ENCODE measurements at regions not wholly inside any gene's neighbourhood (a gene's known extent, or its start where the extent isn't known, plus 50 kb on each side); places are given as distances from the start of the nearest gene placed in this dataset.
"Not testable (repeated sequence)": the region's sequence is repeated elsewhere in the genome, so short reads cannot be mapped to it uniquely, and the experiment has no call there.

GRCh38 chr5:130425424-130425823 lies 521.2 kb downstream of the CHSY3 start:
- H3K9me3 Mint-ChIP-seq, result no peaks in the 10 kb centered on the region

GRCh38 chr5:130424341-130424740 lies 520.1 kb downstream of the CHSY3 start:
- Mint-ChIP-seq H3K9me3 (no peaks in the 10 kb centered on the region), H3K4me3 (no peak overlapping the region), H3K4me1 (no peaks in the 10 kb centered on the region), H3K27ac (no peak overlapping the region), H3K27me3 (no peaks in the 10 kb centered on the region), H3K36me3 (ENCODE audit: low read depth) (no peaks in the 10 kb centered on the region)
- DNase-seq, result no peak
- intact Hi-C loops (cut with micrococcal nuclease), result no loop called here

More at GRCh38 chr5:130425424-130425823, 521.2 kb downstream of the CHSY3 start:
- Mint-ChIP-seq H3K27me3 (no peaks in the 10 kb centered on the region), H3K27ac (no peak overlapping the region), H3K4me1 (no peaks in the 10 kb centered on the region), H3K36me3 (ENCODE audit: low read depth) (no peaks in the 10 kb centered on the region), H3K4me3 (no peak overlapping the region)
- DNase-seq, result no peak
- intact Hi-C loops (cut with micrococcal nuclease), result no loop called here

- no peaks in the 10 kb centered on the region for H3K27me3 Mint-ChIP-seq
- H3K36me3 Mint-ChIP-seq (ENCODE audit: low read depth), result no peaks in the 10 kb centered on the region
- DNase-seq, result no peak
- H3K4me3 Mint-ChIP-seq, result no peak overlapping the region
- intact Hi-C loops (cut with micrococcal nuclease), result no loop called here
- no peaks in the 10 kb centered on the region for H3K9me3 Mint-ChIP-seq
- H3K27ac Mint-ChIP-seq, result no peak overlapping the region
- H3K4me1 Mint-ChIP-seq, result no peaks in the 10 kb centered on the region
Measured at GRCh38 chr5:130402906-130403305, 498.6 kb downstream of the CHSY3 start.

GRCh38 chr5:130400091-130400490 lies 495.8 kb downstream of the CHSY3 start:
- H3K4me1 Mint-ChIP-seq, result no peaks in the 10 kb centered on the region
- no peak overlapping the region for H3K4me3 Mint-ChIP-seq
- no peaks in the 10 kb centered on the region for H3K27me3 Mint-ChIP-seq
- no peak for DNase-seq
- H3K27ac Mint-ChIP-seq, result no peak overlapping the region
- H3K9me3 Mint-ChIP-seq, result no peaks in the 10 kb centered on the region
- H3K36me3 Mint-ChIP-seq (ENCODE audit: low read depth), result no peaks in the 10 kb centered on the region
- intact Hi-C loops (cut with micrococcal nuclease), result no loop called here

GRCh38 chr5:130398825-130399224 lies 494.6 kb downstream of the CHSY3 start:
- DNase-seq, result no peak
- Mint-ChIP-seq H3K9me3 (no peaks in the 10 kb centered on the region), H3K4me3 (no peak overlapping the region), H3K36me3 (ENCODE audit: low read depth) (no peaks in the 10 kb centered on the region), H3K4me1 (no peaks in the 10 kb centered on the region), H3K27me3 (no peaks in the 10 kb centered on the region), H3K27ac (no peak overlapping the region)
- intact Hi-C loops (cut with micrococcal nuclease), result no loop called here

GRCh38 chr5:130397727-130398126 lies 493.5 kb downstream of the CHSY3 start:
- H3K9me3 Mint-ChIP-seq; intact Hi-C loops (cut with micrococcal nuclease); H3K4me3 Mint-ChIP-seq; DNase-seq; H3K27ac Mint-ChIP-seq; H3K4me1 Mint-ChIP-seq; H3K27me3 Mint-ChIP-seq; H3K36me3 Mint-ChIP-seq (ENCODE audit: low read depth): not testable (repeated sequence)

- H3K36me3 Mint-ChIP-seq (ENCODE audit: low read depth), result no peaks in the 10 kb centered on the region
- H3K4me3 Mint-ChIP-seq, result no peak overlapping the region
- H3K27me3 Mint-ChIP-seq, result no peaks in the 10 kb centered on the region
- H3K27ac Mint-ChIP-seq, result no peak overlapping the region
- H3K9me3 Mint-ChIP-seq, result no peaks in the 10 kb centered on the region
- no peaks in the 10 kb centered on the region for H3K4me1 Mint-ChIP-seq
- intact Hi-C loops (cut with micrococcal nuclease), result no loop called here
- DNase-seq, result no peak
Measured at GRCh38 chr5:130397132-130397531, 492.9 kb downstream of the CHSY3 start.

- intact Hi-C loops (cut with micrococcal nuclease); DNase-seq; H3K4me1 Mint-ChIP-seq; H3K27ac Mint-ChIP-seq; H3K9me3 Mint-ChIP-seq; H3K4me3 Mint-ChIP-seq; H3K27me3 Mint-ChIP-seq; H3K36me3 Mint-ChIP-seq (ENCODE audit: low read depth): not testable (repeated sequence)
Measured at GRCh38 chr5:130391727-130392264, 487.5 kb downstream of the CHSY3 start.

- intact Hi-C loops (cut with micrococcal nuclease), result no loop called here
- H3K27ac Mint-ChIP-seq, result no peak overlapping the region
- H3K36me3 Mint-ChIP-seq (ENCODE audit: low read depth), result no peaks in the 10 kb centered on the region
- no peak overlapping the region for H3K4me3 Mint-ChIP-seq
- H3K9me3 Mint-ChIP-seq, result no peaks in the 10 kb centered on the region
- DNase-seq, result no peak
- H3K4me1 Mint-ChIP-seq, result no peaks in the 10 kb centered on the region
- H3K27me3 Mint-ChIP-seq, result no peaks in the 10 kb centered on the region
Measured at GRCh38 chr5:130386155-130386554, 481.9 kb downstream of the CHSY3 start.

- intact Hi-C loops (cut with micrococcal nuclease), result no loop called here
- no peaks in the 10 kb centered on the region for H3K4me1 Mint-ChIP-seq
- no peak for DNase-seq
- no peak overlapping the region for H3K4me3 Mint-ChIP-seq
- H3K9me3 Mint-ChIP-seq, result no peaks in the 10 kb centered on the region
- no peak overlapping the region for H3K27ac Mint-ChIP-seq
- H3K36me3 Mint-ChIP-seq (ENCODE audit: low read depth), result no peaks in the 10 kb centered on the region
- H3K27me3 Mint-ChIP-seq, result no peaks in the 10 kb centered on the region
Measured at GRCh38 chr5:130385656-130386055, 481.4 kb downstream of the CHSY3 start.

GRCh38 chr5:130365956-130366355 lies 461.7 kb downstream of the CHSY3 start:
- Mint-ChIP-seq H3K4me3 (no peak overlapping the region), H3K9me3 (no peaks in the 10 kb centered on the region), H3K27ac (no peak overlapping the region), H3K4me1 (no peaks in the 10 kb centered on the region), H3K27me3 (no peaks in the 10 kb centered on the region), H3K36me3 (ENCODE audit: low read depth) (no peaks in the 10 kb centered on the region)
- DNase-seq, result no peak
- intact Hi-C loops (cut with micrococcal nuclease), result no loop called here

GRCh38 chr5:130350131-130350530 lies 445.9 kb downstream of the CHSY3 start:
- Mint-ChIP-seq H3K27ac (no peak overlapping the region), H3K4me3 (no peak overlapping the region)

GRCh38 chr5:130337179-130337888 lies 433.1 kb downstream of the CHSY3 start:
- intact Hi-C loops (cut with micrococcal nuclease), result no loop called here
- H3K4me3 Mint-ChIP-seq, result no peak overlapping the region
- no peaks in the 10 kb centered on the region for H3K9me3 Mint-ChIP-seq
- no peak for DNase-seq
- H3K27ac Mint-ChIP-seq, result no peak overlapping the region
- H3K4me1 Mint-ChIP-seq, result no peaks in the 10 kb centered on the region
- H3K36me3 Mint-ChIP-seq (ENCODE audit: low read depth), result no peaks in the 10 kb centered on the region
- H3K27me3 Mint-ChIP-seq, result no peaks in the 10 kb centered on the region

More at GRCh38 chr5:130350131-130350530, 445.9 kb downstream of the CHSY3 start:
- DNase-seq, result no peak
- Mint-ChIP-seq H3K36me3 (ENCODE audit: low read depth) (no peaks in the 10 kb centered on the region), H3K27me3 (no peaks in the 10 kb centered on the region), H3K9me3 (no peaks in the 10 kb centered on the region), H3K4me1 (no peaks in the 10 kb centered on the region)
- intact Hi-C loops (cut with micrococcal nuclease), result no loop called here

GRCh38 chr5:130335117-130335516 lies 430.9 kb downstream of the CHSY3 start:
- Mint-ChIP-seq H3K27me3 (no peaks in the 10 kb centered on the region), H3K27ac (no peak overlapping the region), H3K9me3 (no peaks in the 10 kb centered on the region), H3K36me3 (ENCODE audit: low read depth) (no peaks in the 10 kb centered on the region), H3K4me1 (no peaks in the 10 kb centered on the region), H3K4me3 (no peak overlapping the region)
- intact Hi-C loops (cut with micrococcal nuclease), result no loop called here
- DNase-seq, result no peak

GRCh38 chr5:130333089-130333488 lies 428.8 kb downstream of the CHSY3 start:
- Mint-ChIP-seq H3K4me3 (no peak overlapping the region), H3K27me3 (no peaks in the 10 kb centered on the region), H3K36me3 (ENCODE audit: low read depth) (no peaks in the 10 kb centered on the region), H3K27ac (no peak overlapping the region), H3K9me3 (no peaks in the 10 kb centered on the region), H3K4me1 (no peaks in the 10 kb centered on the region)
- DNase-seq, result no peak
- intact Hi-C loops (cut with micrococcal nuclease), result no loop called here

All from activated CD4-positive, alpha-beta T cell treated with anti-CD3 and anti-CD28 coated beads, Interleukin-2, amount 10 ng/mL, durations not matched to agents 24 days and 14 days (primary cell).